ENCODE measurements at regions not wholly inside any gene's neighbourhood (a gene's known extent, or its start where the extent isn't known, plus 50 kb on each side); places are given as distances from the start of the nearest gene placed in this dataset.
A peak's percentile ranks its signal among the peaks of the same experiment; 100 is the strongest.

GRCh38 chr1:59013276-59013927, 229.6 kb upstream of the JUN start:
- H3K4me3 Mint-ChIP-seq: no peak overlapping the region
- H3K27ac Mint-ChIP-seq: peak overlapping the region; percentile 6

GRCh38 chr1:59013928-59014279, 230.1 kb upstream of the JUN start:
- Mint-ChIP-seq H3K27ac (peak overlapping the region; percentile 6), H3K9me3 (peaks cover 4% of the 10 kb centered on the region), H3K4me3 (no peak overlapping the region), H3K27me3 (peaks cover 6% of the 10 kb centered on the region), H3K4me1 (peaks cover 15% of the 10 kb centered on the region), H3K36me3 (peaks cover 3% of the 10 kb centered on the region)
- no peak for DNase-seq

More at GRCh38 chr1:59013276-59013927, 229.6 kb upstream of the JUN start:
- Mint-ChIP-seq H3K27me3 (peaks cover 6% of the 10 kb centered on the region), H3K36me3 (peaks cover under 1% of the 10 kb centered on the region), H3K9me3 (peaks cover under 1% of the 10 kb centered on the region), H3K4me1 (peaks cover 19% of the 10 kb centered on the region)
- no peak for DNase-seq

- Mint-ChIP-seq H3K4me3 (no peak overlapping the region), H3K27me3 (peaks cover 6% of the 10 kb centered on the region), H3K36me3 (peaks cover 6% of the 10 kb centered on the region), H3K9me3 (peaks cover 5% of the 10 kb centered on the region), H3K27ac (no peak overlapping the region), H3K4me1 (peaks cover 18% of the 10 kb centered on the region)
- no peak for DNase-seq
These were observed 231.0 kb upstream of the JUN start for GRCh38 chr1:59014827-59015226.

- H3K27ac Mint-ChIP-seq: no peak overlapping the region
- H3K36me3 Mint-ChIP-seq: peaks cover 9% of the 10 kb centered on the region
- H3K9me3 Mint-ChIP-seq: peaks cover 9% of the 10 kb centered on the region
- H3K4me1 Mint-ChIP-seq: peaks cover 27% of the 10 kb centered on the region
- H3K4me3 Mint-ChIP-seq: no peak overlapping the region
- peaks cover 6% of the 10 kb centered on the region for H3K27me3 Mint-ChIP-seq
- DNase-seq: no peak
These were observed 231.9 kb upstream of the JUN start for GRCh38 chr1:59015708-59016107.

- H3K4me1 Mint-ChIP-seq: peaks cover 30% of the 10 kb centered on the region
- peaks cover 11% of the 10 kb centered on the region for H3K9me3 Mint-ChIP-seq
- no peak overlapping the region for H3K27ac Mint-ChIP-seq
- peaks cover 9% of the 10 kb centered on the region for H3K36me3 Mint-ChIP-seq
- peaks cover 3% of the 10 kb centered on the region for H3K27me3 Mint-ChIP-seq
- H3K4me3 Mint-ChIP-seq: no peak overlapping the region
- no peak for DNase-seq
These were observed 232.5 kb upstream of the JUN start for GRCh38 chr1:59016390-59016789.

- peaks cover 24% of the 10 kb centered on the region for H3K4me1 Mint-ChIP-seq
- peaks cover 9% of the 10 kb centered on the region for H3K36me3 Mint-ChIP-seq
These were observed 233.8 kb upstream of the JUN start for GRCh38 chr1:59017501-59018231.

GRCh38 chr1:59018446-59018845, 234.6 kb upstream of the JUN start:
- no peak overlapping the region for H3K4me3 Mint-ChIP-seq
- H3K27me3 Mint-ChIP-seq: no peaks in the 10 kb centered on the region
- H3K36me3 Mint-ChIP-seq: peaks cover 9% of the 10 kb centered on the region

More at GRCh38 chr1:59017501-59018231, 233.8 kb upstream of the JUN start:
- Mint-ChIP-seq H3K27me3 (no peaks in the 10 kb centered on the region), H3K4me3 (no peak overlapping the region), H3K9me3 (peaks cover 11% of the 10 kb centered on the region), H3K27ac (no peak overlapping the region)
- DNase-seq: no peak

GRCh38 chr1:59018860-59019259, 235.0 kb upstream of the JUN start:
- Mint-ChIP-seq H3K9me3 (peaks cover 11% of the 10 kb centered on the region), H3K27ac (no peak overlapping the region), H3K4me3 (no peak overlapping the region), H3K27me3 (no peaks in the 10 kb centered on the region), H3K4me1 (peaks cover 18% of the 10 kb centered on the region), H3K36me3 (peaks cover 9% of the 10 kb centered on the region)
- no peak for DNase-seq

More at GRCh38 chr1:59018446-59018845, 234.6 kb upstream of the JUN start:
- peaks cover 20% of the 10 kb centered on the region for H3K4me1 Mint-ChIP-seq
- no peak overlapping the region for H3K27ac Mint-ChIP-seq
- H3K9me3 Mint-ChIP-seq: peaks cover 11% of the 10 kb centered on the region
- no peak for DNase-seq

GRCh38 chr1:59020151-59020997, 236.5 kb upstream of the JUN start:
- H3K4me3 Mint-ChIP-seq: peak overlapping the region; percentile 50
- peaks cover 16% of the 10 kb centered on the region for H3K4me1 Mint-ChIP-seq
- peaks cover 11% of the 10 kb centered on the region for H3K9me3 Mint-ChIP-seq
- no peaks in the 10 kb centered on the region for H3K27me3 Mint-ChIP-seq
- H3K36me3 Mint-ChIP-seq: peaks cover 9% of the 10 kb centered on the region
- H3K27ac Mint-ChIP-seq: peak overlapping the region; percentile 91
- peak; percentile 42 for DNase-seq

- DNase-seq: no peak
- Mint-ChIP-seq H3K4me1 (peaks cover 27% of the 10 kb centered on the region), H3K27me3 (no peaks in the 10 kb centered on the region), H3K4me3 (no peak overlapping the region), H3K27ac (no peak overlapping the region), H3K9me3 (peaks cover 11% of the 10 kb centered on the region), H3K36me3 (peaks cover 9% of the 10 kb centered on the region)
These were observed 238.4 kb upstream of the JUN start for GRCh38 chr1:59022199-59022598.

GRCh38 chr1:59022799-59023198, 239.0 kb upstream of the JUN start:
- H3K9me3 Mint-ChIP-seq: peaks cover 11% of the 10 kb centered on the region
- no peak overlapping the region for H3K27ac Mint-ChIP-seq
- H3K4me1 Mint-ChIP-seq: peaks cover 27% of the 10 kb centered on the region
- no peaks in the 10 kb centered on the region for H3K27me3 Mint-ChIP-seq
- DNase-seq: no peak
- peaks cover 9% of the 10 kb centered on the region for H3K36me3 Mint-ChIP-seq
- H3K4me3 Mint-ChIP-seq: no peak overlapping the region

GRCh38 chr1:59025201-59025600, 241.4 kb upstream of the JUN start:
- Mint-ChIP-seq H3K27me3 (no peaks in the 10 kb centered on the region), H3K4me3 (no peak overlapping the region)

GRCh38 chr1:59025898-59026426, 242.1 kb upstream of the JUN start:
- Mint-ChIP-seq H3K36me3 (no peaks in the 10 kb centered on the region), H3K9me3 (no peaks in the 10 kb centered on the region), H3K4me1 (peaks cover 12% of the 10 kb centered on the region), H3K27ac (no peak overlapping the region), H3K4me3 (no peak overlapping the region), H3K27me3 (no peaks in the 10 kb centered on the region)
- DNase-seq: no peak

More at GRCh38 chr1:59025201-59025600, 241.4 kb upstream of the JUN start:
- H3K4me1 Mint-ChIP-seq: peaks cover 20% of the 10 kb centered on the region
- no peak overlapping the region for H3K27ac Mint-ChIP-seq
- no peak for DNase-seq
- H3K36me3 Mint-ChIP-seq: no peaks in the 10 kb centered on the region
- H3K9me3 Mint-ChIP-seq: peaks cover 4% of the 10 kb centered on the region

GRCh38 chr1:59026472-59026948, 242.7 kb upstream of the JUN start:
- H3K27me3 Mint-ChIP-seq: no peaks in the 10 kb centered on the region
- H3K27ac Mint-ChIP-seq: peak overlapping the region; percentile 57
- DNase-seq: no peak

GRCh38 chr1:59027177-59027576, 243.3 kb upstream of the JUN start:
- Mint-ChIP-seq H3K27me3 (no peaks in the 10 kb centered on the region), H3K4me1 (peaks cover 12% of the 10 kb centered on the region), H3K27ac (no peak overlapping the region), H3K36me3 (no peaks in the 10 kb centered on the region), H3K9me3 (no peaks in the 10 kb centered on the region), H3K4me3 (no peak overlapping the region)
- DNase-seq: no peak

More at GRCh38 chr1:59026472-59026948, 242.7 kb upstream of the JUN start:
- no peak overlapping the region for H3K4me3 Mint-ChIP-seq
- peaks cover 12% of the 10 kb centered on the region for H3K4me1 Mint-ChIP-seq
- no peaks in the 10 kb centered on the region for H3K36me3 Mint-ChIP-seq
- no peaks in the 10 kb centered on the region for H3K9me3 Mint-ChIP-seq
